ENCODE measurements at regions not wholly inside any gene's neighbourhood (a gene's known extent, or its start where the extent isn't known, plus 50 kb on each side); places are given as distances from the start of the nearest gene placed in this dataset.
"Not testable (repeated sequence)": the region's sequence is repeated elsewhere in the genome, so short reads cannot be mapped to it uniquely, and the experiment has no call there.

DNA sequence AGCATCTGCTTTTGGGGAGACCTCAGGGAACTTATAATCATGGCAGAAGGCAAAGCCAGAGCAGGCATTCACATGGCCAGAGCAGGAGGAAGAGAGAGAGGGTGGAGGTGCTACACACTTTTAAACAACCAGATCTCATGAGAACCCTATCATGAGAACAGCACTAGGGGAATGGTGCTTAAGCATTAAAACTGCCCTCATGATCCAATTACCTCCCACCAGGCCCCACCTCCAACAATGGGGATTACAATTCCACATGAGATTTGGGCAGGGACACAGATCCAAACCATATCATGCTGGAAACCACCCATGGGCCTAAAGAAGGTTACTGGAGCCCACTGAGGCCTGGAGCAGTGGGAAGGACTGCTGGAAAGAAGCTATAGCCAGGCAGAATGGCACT is 66.9 kb upstream of the CHST1 start:
- H3K9ac ChIP-seq (ENCODE audit: low read length): no peak overlapping the region
- H2AFZ ChIP-seq (ENCODE audit: low read length): no peak overlapping the region
- TF ChIP-seq CTCF (IDR thresholded peaks at IDR 0.05; ENCODE audit: low read length) (no peak), EZH2phosphoT487 (IDR thresholded peaks at IDR 0.05; ENCODE audit: low read length) (no peak), EZH2 (optimal IDR thresholded peaks at IDR 0.05; ENCODE audit: low read depth, low read length) (no peak)
- H3K4me3 ChIP-seq (ENCODE audit: low read length): no peak overlapping the region
- H3K79me2 ChIP-seq (ENCODE audit: low read length): no peaks in the 10 kb centered on the region
- no peaks in the 10 kb centered on the region for H4K20me1 ChIP-seq (ENCODE audit: insufficient read depth, low read length)
- H3K9me3 ChIP-seq (replicated peaks; ENCODE audit: insufficient read depth, low read length): no peaks in the 10 kb centered on the region
- no peaks in the 10 kb centered on the region for H3K4me1 ChIP-seq (ENCODE audit: low read length)
- no peaks in the 10 kb centered on the region for H3K27me3 ChIP-seq (replicated peaks; ENCODE audit: insufficient read depth, low read length)
- no peak for DNase-seq
- no peak overlapping the region for H3K4me2 ChIP-seq (ENCODE audit: low read depth, low read length)
- H3K27ac ChIP-seq (ENCODE audit: low read length): no peak overlapping the region
- no peaks in the 10 kb centered on the region for H3K9me2 ChIP-seq (replicated peaks; ENCODE audit: insufficient read depth, low read length)
- no peaks in the 10 kb centered on the region for H3F3A ChIP-seq (ENCODE audit: insufficient read depth, low read length)
- H3K36me3 ChIP-seq (replicated peaks; ENCODE audit: insufficient read depth, low read length): no peaks in the 10 kb centered on the region

DNA sequence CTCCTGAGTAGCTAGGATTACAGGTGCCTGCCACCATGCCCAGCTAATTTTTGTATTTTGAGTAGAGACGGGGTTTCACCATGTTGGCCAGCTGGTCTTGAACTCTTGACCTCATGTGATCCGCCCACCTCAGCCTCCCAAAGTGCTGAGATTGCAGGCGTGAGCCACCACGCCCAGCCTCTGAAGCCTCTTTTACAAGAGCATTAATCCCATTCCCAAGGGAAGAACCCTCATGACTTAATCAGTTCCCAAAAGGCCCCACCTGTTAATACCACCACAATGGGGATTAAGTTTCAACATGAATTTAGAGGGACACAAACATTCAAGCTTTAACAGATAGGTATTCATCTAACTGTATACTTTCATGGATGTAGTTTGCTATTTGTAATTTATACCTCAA is 65.7 kb upstream of the CHST1 start:
- not testable (repeated sequence) for H3K9me2 ChIP-seq (replicated peaks; ENCODE audit: insufficient read depth, low read length); H3K9ac ChIP-seq (ENCODE audit: low read length); DNase-seq; H3K4me2 ChIP-seq (ENCODE audit: low read depth, low read length); H3K27me3 ChIP-seq (replicated peaks; ENCODE audit: insufficient read depth, low read length); H3K27ac ChIP-seq (ENCODE audit: low read length); H3K4me3 ChIP-seq (ENCODE audit: low read length); H3K79me2 ChIP-seq (ENCODE audit: low read length); H2AFZ ChIP-seq (ENCODE audit: low read length); H3F3A ChIP-seq (ENCODE audit: insufficient read depth, low read length); H4K20me1 ChIP-seq (ENCODE audit: insufficient read depth, low read length); H3K4me1 ChIP-seq (ENCODE audit: low read length); H3K9me3 ChIP-seq (replicated peaks; ENCODE audit: insufficient read depth, low read length); H3K36me3 ChIP-seq (replicated peaks; ENCODE audit: insufficient read depth, low read length)

GRCh38 chr11:45730014-45730413 is 64.6 kb upstream of the CHST1 start:
- no peak overlapping the region for H3K4me2 ChIP-seq (ENCODE audit: low read depth, low read length)
- no peaks in the 10 kb centered on the region for H3F3A ChIP-seq (ENCODE audit: insufficient read depth, low read length)
- H3K9me2 ChIP-seq (replicated peaks; ENCODE audit: insufficient read depth, low read length): no peaks in the 10 kb centered on the region
- no peak overlapping the region for H3K4me3 ChIP-seq (ENCODE audit: low read length)
- no peaks in the 10 kb centered on the region for H3K79me2 ChIP-seq (ENCODE audit: low read length)
- no peak for TF ChIP-seq EZH2 (optimal IDR thresholded peaks at IDR 0.05; ENCODE audit: low read depth, low read length)
- no peak for TF ChIP-seq CTCF (IDR thresholded peaks at IDR 0.05; ENCODE audit: low read length)
- TF ChIP-seq EZH2phosphoT487 (IDR thresholded peaks at IDR 0.05; ENCODE audit: low read length): no peak
- H3K9me3 ChIP-seq (replicated peaks; ENCODE audit: insufficient read depth, low read length): no peaks in the 10 kb centered on the region
- no peaks in the 10 kb centered on the region for H3K27me3 ChIP-seq (replicated peaks; ENCODE audit: insufficient read depth, low read length)
- no peaks in the 10 kb centered on the region for H3K4me1 ChIP-seq (ENCODE audit: low read length)
- H4K20me1 ChIP-seq (ENCODE audit: insufficient read depth, low read length): no peaks in the 10 kb centered on the region
- H3K9ac ChIP-seq (ENCODE audit: low read length): no peak overlapping the region
- H2AFZ ChIP-seq (ENCODE audit: low read length): no peak overlapping the region
- H3K36me3 ChIP-seq (replicated peaks; ENCODE audit: insufficient read depth, low read length): no peaks in the 10 kb centered on the region
- H3K27ac ChIP-seq (ENCODE audit: low read length): no peak overlapping the region
- DNase-seq: no peak

GRCh38 chr11:45726493-45727054 is 61.2 kb upstream of the CHST1 start:
- no peak overlapping the region for H3K9ac ChIP-seq (ENCODE audit: low read length)
- H3K9me3 ChIP-seq (replicated peaks; ENCODE audit: insufficient read depth, low read length): no peaks in the 10 kb centered on the region
- H3K4me3 ChIP-seq (ENCODE audit: low read length): no peak overlapping the region
- H3K4me1 ChIP-seq (ENCODE audit: low read length): no peaks in the 10 kb centered on the region
- H3F3A ChIP-seq (ENCODE audit: insufficient read depth, low read length): no peaks in the 10 kb centered on the region
- no peak for DNase-seq
- no peak overlapping the region for H2AFZ ChIP-seq (ENCODE audit: low read length)
- no peaks in the 10 kb centered on the region for H3K27me3 ChIP-seq (replicated peaks; ENCODE audit: insufficient read depth, low read length)
- no peak overlapping the region for H3K27ac ChIP-seq (ENCODE audit: low read length)
- no peaks in the 10 kb centered on the region for H4K20me1 ChIP-seq (ENCODE audit: insufficient read depth, low read length)
- H3K79me2 ChIP-seq (ENCODE audit: low read length): no peaks in the 10 kb centered on the region
- no peaks in the 10 kb centered on the region for H3K9me2 ChIP-seq (replicated peaks; ENCODE audit: insufficient read depth, low read length)
- no peaks in the 10 kb centered on the region for H3K36me3 ChIP-seq (replicated peaks; ENCODE audit: insufficient read depth, low read length)
- TF ChIP-seq EZH2 (optimal IDR thresholded peaks at IDR 0.05; ENCODE audit: low read depth, low read length) (no peak), CTCF (IDR thresholded peaks at IDR 0.05; ENCODE audit: low read length) (no peak), EZH2phosphoT487 (IDR thresholded peaks at IDR 0.05; ENCODE audit: low read length) (no peak)
- H3K4me2 ChIP-seq (ENCODE audit: low read depth, low read length): no peak overlapping the region

Measured in MM.1S (cell line).